ENCODE measurements at regions not wholly inside any gene's neighbourhood (a gene's known extent, or its start where the extent isn't known, plus 50 kb on each side); places are given as distances from the start of the nearest gene placed in this dataset.

DNA sequence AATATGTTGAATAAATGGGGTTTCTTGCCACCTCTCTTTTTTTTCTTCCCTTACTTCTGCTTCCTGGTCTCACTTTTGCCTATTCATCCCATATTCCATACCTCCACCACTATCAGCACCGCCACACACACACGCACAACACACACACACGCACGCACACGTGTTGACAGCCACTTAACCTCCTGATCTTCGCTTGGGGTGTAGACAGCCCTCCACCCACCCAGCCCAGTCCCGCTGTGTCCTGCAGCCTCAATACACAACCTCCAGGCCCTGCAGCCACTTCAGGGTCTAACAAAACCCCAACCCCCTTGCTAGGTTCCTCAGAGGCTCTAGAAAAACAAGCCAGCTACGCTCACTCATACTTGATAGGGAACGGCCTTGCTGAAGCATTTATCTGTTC lies 72.3 kb downstream of the LINC00237 start:
- no peak for DNase-seq

DNA sequence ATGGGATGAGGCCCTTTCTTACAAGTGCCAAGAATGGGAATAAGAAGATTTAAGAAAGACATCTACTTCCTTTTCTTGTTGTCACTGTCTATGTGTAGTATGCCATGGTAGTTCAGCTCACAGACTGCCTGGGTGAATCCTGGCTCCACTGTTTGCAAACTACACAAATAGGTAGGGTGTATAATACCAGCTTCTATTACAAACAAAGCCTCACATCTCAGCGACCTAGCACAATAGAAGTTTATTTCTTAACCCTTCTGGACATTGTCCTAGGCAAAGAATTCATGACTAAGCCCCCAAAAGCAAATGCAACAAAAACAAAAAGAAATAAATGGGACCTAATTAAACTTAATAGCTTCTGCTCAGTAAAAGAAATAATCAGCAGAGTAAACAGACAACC lies 74.5 kb downstream of the LINC00237 start:
- DNase-seq, result no peak

DNA sequence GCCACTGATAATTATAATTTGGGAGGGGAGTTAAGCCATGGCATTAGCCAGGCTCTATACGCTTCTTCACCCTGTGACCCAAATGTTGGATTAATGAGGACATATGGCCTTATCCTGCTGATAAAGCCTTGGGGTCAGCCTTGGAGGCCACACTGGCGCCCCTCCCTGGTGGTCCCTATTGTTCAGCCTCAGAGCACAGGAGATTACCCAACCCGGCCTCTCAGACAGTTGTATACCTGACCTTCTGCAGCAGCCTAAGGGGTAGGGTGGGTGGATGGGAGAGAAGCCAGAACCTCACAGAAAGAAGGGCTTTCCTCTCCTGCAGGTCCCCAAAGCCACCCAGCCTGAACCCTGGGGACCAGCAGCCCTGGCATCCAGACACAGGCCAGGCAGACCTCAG lies 76.8 kb downstream of the LINC00237 start:
- no peak for DNase-seq

DNA sequence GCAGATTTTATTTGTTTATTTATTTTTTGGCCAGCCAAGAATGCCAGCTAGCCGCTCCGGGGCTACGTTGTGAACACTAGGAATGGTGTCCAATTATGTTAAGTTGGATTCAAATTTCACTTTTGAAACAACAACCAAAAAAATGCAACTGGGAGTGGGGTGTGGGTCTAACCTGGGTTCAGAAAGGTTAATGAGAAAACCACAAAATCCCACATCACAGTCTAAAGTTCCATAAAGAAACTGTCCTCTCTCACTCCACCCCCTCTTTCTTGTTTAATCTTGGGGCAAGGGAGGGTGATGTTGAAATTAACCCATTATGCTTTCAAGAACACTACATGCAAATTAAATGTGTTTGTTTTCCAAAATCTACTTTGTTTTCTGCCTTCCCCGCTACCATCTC lies 77.2 kb downstream of the LINC00237 start:
- no peak for DNase-seq

DNA sequence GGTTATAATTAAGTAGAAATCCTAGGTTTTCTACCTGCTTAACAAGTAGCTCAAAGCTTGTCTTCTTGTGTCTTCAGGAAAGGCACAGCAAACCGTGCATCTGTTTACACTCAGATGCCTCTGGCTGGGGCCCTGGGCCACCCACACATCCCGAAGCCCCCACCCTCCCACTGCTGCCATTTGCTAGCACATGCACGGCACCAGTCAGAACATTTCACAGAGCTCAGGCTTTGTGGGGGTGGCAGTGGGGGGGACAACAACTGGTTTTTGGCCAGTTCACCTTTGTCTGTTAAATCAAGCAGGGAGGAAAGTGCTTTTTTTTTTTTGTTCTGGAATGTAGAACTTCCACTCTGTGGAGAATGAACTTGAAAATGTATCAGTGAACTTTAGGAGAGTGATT lies 77.7 kb downstream of the LINC00237 start:
- no peak for DNase-seq

DNA sequence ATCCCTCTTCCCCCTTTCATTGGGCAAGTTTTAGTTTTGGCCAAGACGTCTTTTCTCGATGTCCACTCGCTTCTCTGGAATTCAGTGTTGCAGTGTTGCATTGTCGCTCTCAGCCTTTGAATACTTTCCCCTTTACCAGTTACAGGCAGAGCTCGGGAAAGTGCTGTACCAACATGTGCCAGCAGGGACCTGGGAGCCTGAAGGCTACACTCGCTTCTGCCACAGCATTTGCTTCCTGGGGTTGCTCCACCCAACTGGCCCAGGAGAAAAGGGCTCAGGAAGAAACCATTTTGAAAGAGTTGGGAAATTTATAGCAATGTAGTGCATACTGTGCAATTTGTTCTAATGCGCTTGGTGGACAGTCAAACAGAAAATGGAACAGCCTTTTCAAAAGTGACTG lies 78.6 kb downstream of the LINC00237 start:
- no peak for DNase-seq

DNA sequence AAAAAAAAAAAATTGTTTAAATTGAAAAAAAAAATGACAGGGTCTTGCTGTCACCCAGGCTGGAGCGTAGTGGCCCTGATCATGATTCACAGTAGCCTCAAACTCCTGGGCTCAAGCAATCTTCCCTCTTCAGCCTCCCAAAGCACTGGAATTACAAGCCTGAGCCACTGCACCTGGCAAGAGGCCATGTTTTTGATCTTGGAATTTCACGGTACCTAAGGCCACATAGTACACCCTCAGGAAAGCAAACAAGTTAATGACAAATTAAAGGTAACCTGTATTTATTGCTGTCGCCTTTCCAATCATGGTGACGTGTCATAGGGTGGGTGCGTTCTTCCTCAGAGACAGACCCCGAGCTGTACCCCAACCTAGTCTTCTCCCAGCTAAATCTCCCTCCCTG lies 79.2 kb downstream of the LINC00237 start:
- DNase-seq, result no peak

DNA sequence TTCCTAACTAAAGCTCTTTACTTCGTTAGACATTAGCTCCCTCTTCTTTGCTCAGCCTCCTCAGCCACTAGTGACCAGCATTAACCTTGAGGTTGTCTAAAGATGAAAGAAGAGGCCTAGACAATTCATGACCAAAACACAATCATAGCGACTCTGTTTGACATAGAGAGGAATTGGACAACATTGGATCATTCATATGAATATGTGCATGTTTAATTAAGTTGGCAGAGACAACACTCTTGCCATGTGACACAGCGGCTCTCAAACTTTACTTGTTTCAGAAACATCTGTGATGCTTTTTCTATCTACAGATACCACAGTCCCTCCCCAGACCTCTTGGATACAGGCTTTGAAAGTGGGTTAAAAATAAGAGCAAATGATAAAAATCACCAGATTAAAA lies 81.7 kb downstream of the LINC00237 start:
- no peak for DNase-seq

DNA sequence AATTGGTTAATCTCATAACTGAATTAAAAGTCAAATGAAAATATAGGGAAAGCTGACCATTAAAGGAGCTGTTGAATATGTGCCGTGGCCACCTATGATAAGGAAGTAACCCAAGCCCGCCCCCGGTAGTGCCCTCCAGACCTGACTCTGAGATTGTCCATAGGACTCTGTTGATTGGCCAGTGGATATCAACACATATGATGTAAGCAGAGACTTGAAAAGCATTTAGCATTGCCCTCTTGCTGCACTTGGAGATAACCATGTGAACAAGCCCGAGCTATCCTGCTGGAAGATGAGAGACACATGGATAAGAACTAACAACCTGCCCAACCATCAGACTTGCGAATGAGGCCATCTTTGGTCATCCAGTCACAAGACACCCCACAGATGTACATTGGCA lies 83.2 kb downstream of the LINC00237 start:
- no peak for DNase-seq

DNA sequence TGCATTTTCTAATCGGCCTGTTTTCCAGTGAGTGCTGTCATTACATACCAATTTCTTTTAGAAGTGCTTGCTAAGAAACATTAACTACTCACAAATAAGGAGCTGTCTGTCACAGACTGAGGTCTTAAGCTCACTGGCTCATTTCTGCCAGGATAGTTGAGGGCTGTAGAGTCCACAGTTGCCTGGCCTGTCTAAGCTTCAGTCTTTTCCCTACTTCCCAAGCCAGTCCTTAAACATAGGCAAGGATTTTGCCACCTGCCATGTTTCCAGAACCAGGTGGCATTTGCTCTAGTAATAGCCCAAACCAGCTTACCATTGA lies 84.7 kb downstream of the LINC00237 start:
- DNase-seq, result no peak

DNA sequence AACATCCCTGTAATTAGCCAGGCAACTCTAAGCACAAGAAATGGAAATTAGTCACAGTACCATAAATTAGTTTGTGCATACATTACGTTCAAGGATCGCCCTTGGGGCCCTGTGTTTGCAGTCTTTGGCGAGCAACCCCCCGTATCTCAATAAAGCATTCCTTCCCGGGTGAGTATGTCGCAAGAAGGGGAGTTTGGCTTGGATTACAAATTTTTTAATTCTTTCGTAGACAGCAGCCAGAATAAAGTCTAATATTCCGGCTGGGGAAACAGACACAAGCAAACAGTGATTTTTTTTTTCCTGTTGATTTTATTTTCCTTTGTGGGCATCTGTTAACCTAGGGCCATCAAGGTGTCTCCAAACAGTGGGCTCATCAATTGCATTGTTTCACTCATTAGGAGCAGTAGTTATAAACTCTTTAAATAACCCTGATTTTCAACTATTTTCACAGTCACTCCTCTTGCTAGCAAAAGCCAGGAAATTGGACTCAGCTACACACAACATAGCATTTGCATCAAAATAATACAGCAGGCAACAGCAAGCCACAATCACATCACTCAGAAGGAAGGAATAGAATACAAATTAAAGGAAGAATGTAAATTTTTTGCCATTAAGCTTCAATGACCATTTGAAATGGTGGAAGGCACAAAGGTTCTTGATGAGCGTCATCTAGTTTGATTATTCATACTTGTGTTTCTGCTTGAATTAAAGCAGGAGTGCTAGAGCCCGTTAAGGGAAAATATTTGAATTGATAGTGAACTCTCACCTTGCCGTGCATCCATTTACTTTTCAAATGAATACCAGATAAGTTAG lies 85.3 kb downstream of the LINC00237 start:
- DNase-seq, result no peak

DNA sequence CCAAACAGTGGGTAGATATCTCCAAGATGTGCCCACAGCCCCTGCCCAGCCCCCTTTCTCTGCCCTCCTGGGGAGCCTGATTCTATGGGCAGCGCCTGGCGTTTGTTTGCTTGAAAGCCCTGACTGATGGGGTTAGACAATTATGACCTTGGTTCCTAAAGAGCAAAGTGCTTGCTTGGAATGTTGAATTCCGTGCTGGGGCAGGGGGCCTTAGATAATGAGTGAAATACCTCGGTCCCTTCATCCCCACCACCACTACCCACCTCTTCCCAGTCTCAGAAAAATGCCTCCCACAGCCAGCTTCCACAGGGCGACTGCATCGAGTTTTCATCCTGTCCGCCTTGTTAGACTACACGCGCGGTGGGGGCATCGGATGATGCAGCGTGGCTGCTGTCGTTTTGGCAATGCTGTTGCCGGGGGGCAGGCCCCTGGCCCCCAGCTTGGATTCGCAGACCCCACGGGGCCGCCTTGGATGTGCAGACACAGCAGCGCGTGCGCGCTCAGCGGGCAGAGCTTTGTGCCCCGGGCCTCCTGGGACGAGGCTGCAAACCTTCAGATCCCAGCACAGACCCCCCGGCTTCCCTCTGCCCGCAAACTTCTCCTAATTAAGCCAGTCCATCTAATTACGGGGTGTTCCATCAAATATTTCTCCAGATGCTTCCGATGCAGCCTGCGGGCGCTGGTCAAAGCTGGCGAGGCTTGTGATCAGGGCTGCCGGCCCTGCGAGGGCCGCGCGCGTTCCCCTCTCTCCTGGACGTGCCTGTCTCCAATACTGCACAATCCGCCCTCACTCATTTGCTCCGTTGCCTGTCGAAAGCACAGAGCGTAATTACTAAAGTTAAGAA lies 86.1 kb downstream of the LINC00237 start:
- no peak for DNase-seq

DNA sequence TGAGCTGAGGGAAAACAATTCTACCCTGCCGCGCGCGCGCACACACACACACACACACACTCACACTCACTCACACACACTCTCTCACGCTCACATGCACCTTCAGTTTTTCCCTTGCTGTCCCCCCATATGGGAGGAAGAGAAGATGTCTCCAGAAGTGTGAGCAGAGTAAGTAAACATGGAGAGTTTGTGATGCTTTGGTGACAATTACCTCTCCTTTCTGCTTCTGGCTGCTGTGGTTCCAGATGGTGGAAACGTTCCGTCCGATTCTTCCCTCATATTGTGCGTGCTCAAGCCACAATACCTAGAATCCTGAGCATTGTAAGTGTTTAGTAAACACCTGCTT lies 86.7 kb downstream of the LINC00237 start:
- no peak for DNase-seq

DNA sequence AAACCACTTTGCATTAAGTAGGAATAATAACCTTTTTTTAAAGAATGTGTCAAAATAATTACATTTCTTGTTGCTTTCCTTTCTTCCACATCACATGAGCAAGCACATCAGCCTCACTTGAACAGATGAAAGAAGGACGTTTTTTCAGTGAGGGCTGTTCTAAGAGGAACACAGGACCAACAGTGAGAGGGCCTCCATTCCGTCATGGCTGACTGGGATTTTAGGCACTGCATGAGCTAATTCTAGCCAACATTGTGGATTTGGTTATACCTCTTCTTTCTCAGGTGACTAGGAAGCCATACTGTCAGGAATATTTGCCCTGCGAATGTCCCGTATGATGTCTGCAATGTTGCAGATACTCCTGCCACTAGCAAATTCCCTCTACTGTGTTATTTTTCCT lies 87.6 kb downstream of the LINC00237 start:
- DNase-seq, result no peak

DNA sequence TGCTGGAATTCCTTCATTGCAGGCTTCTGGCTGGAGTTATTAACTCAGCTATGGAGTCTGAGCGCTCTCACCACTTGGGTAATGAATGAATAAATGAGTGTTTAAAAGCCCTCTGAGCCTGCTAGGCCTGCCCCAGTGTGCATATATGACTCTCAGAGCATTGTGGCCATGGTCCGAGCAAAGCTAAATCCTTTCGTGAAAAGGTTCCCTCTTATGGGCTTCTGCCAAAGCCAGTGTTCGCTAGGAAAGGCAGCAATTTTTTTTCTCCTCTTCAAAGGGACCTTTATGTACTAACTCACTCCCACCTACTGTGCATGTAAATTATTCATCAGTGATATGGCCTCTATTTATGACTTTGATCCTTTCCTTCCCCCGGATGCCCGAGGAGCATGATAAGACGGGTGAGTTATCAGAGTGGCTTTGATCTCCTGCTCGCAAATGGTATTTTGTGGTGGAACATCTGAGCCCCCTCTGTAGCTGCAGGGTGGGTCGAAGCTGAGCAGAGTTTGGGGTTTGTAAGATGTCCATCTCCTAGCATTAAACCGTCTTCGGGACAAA lies 88.6 kb downstream of the LINC00237 start:
- no peak for DNase-seq

DNA sequence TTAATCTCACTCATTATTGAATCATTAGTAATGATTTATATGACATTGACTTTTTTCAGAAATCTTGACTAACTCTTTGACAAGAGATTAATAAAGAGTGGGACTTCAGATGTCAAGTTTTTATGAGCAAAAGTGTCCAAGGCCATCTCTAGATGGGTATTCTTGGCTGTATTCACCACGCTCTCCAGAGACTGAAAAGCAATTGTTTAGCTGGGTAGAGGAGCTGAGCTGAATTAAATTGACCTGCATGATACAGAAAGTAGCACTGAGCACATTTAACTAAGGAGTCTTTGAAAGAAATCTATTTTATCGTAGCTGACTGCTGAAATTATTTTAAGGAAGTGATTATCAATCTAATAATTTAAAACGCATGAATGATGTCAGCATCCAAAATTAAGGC lies 89.4 kb downstream of the LINC00237 start:
- peak in 1 of 51 donors; percentile 9 for DNase-seq

DNA sequence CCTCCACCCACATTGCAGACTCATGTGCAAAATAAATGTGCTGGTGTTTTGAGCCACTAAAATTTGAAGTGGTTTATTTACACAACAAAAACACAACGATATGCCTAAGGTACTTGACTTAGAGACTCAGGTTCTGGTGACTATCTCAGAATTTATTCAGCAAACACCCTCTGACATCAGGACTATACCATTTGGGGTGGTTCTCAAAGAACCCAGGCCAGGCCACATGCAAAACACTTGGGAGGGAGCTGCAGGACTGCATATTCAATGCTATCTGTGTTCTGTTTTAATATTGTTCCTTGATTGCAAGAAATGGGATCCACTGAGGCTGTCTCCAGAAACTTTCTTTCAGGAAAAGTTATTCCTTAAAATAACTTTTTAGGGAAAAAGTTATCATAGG lies 91.6 kb downstream of the LINC00237 start:
- DNase-seq, result no peak

DNA sequence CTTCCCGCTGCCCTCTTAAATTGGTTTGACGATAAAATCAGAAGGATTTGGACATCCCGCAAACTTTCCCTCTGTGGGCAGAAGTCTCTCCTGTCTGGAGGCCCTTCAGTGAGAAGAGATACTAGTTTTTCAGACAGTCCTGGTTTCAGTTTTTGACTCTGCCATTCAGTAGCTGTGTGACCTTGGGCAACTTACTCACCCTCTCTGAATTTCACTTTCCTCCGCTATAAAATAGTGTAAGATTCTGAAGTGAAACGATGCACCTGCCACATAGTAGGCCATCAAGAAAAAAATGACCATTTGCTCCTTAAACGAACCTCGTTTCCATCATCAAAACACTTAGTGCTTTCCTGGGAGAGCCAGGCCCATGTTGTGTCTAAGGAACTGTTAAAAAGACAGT lies 97.2 kb downstream of the LINC00237 start:
- no peak for DNase-seq

DNA sequence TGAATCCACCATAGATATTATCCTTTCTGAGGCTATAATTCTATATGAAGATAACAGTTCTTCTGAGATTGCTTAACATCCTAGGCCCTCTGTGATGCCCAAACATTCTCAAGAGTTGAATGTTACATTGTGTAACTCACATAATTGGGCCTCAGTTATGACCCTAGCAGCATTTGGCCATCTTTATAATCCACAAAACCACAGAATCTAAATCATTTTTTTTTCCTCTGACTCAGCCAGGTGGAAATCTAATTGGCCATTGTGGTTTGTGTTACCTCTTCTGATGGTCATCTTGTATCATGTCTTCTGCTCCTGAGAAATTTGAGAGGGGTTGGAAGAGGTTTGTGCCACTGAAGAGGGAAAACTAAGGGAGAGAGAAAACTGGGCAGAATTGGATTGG lies 99.5 kb downstream of the LINC00237 start:
- DNase-seq, result no peak

DNA sequence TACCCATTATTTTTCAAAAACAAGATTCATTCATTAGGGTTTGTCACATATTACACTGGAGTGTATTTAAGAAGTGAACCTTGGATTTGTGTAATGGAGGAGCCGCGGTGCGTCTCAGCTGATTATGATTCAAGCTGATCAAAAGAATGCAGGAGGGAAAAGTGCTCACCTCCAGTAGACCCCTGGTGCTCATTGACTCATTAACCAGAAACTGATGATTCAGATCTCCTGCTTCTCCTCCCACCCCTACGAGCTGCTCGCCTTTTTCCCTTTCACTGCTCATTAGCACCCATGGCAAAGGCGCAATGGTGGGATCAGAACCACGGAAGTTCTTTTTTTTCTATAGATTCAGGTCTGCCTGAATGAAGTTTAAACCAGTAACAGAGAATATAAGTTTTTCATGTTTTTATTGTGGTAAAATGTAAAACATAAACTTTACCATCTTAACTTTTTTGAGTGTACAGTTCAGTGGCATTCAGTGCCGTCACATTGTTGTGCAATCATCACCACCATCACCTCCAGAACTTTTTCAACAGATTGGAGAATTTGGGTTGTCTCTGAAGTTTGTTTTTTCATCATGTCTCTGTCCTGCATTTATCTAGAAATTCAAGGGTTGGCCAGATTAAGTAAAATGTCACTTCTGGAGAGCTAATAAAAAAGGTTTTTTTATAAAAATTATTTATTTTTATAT lies 101.6 kb downstream of the LINC00237 start:
- DNase-seq, result no peak

DNA sequence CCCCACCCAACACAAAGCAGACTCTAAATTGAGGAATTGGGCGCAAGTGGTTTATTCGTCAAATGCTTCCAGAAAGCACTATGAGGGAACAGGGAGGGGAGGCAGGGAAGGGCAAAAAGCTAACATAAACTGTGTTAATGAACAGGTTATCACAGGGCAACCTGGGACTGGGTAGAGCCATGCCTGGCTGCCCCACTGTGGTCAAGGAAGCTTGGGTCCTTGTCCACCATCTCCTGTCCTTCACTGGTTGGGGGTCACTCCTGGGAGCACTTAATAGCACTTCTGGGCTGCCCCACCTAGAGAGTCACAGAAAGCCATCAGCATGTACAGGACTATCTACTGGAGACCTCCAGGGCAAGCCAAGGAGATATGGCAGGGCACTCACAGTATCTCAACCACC lies 102.3 kb downstream of the LINC00237 start:
- DNase-seq, result no peak

DNA sequence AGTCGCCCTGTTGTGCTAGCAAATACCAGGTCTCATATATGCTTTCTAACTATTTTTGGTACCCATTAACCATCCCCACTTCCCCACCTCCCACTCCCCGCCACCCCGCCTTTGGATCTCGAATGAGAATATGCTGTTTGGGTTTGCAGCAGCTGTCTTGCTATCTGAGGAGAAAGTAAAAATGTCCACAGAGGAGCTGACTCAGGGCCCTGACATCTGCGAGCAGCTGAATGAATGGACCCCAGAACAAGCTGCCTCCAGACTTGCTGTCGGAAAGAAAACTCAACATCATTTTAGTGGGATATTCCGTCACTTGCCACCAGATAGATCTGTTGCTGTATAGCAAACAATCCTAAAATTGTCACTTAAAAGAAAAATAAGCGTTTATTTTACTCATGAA lies 103.7 kb downstream of the LINC00237 start:
- DNase-seq, result no peak
